ENCODE measurements at regions not wholly inside any gene's neighbourhood (a gene's known extent, or its start where the extent isn't known, plus 50 kb on each side); places are given as distances from the start of the nearest gene placed in this dataset.

DNA sequence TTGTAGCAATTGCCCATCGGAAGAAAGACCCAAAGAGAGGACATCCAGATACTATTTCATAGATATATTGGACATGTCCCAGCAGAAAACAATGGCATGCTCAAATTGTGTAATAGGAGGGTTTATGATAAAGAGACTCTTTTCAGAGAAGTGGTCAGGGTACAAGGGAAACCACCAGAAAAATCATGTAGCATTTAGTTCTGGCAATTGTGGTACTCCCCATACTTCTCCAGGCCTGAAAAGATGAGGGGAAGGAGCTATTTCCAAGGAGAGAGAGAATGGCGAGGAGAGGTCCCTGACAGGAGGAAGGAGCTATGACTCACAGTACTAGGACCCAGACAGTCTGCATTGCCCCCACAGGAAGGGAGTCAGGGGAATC, 68.4 kb upstream of the ADO start:
- no peaks in the 10 kb centered on the region for H3K36me3 ChIP-seq (ENCODE audit: control insufficient read depth in 4 of 4, insufficient read depth in 4 of 4, low read length in 4 of 4)
- H3K4me3 ChIP-seq, result no peak overlapping the region
- H3K27ac ChIP-seq (ENCODE audit: low read depth in 1 of 2, low read length in 1 of 2), result no peak overlapping the region
- DNase-seq (no peak), ATAC-seq (ENCODE audit: insufficient read depth, low FRiP score) (no peak)
- H3K9me3 ChIP-seq (ENCODE audit: control insufficient read depth in 4 of 4, insufficient read depth in 3 of 4, low read length in 3 of 4), result peaks cover 0 to 3% (median 0%) of the 10 kb centered on the region in 4 donors
- 74 to 83% methylated on average over 2 of the region's 2 CpGs for WGBS, 2 donors
- TF ChIP-seq, protein P1, sequence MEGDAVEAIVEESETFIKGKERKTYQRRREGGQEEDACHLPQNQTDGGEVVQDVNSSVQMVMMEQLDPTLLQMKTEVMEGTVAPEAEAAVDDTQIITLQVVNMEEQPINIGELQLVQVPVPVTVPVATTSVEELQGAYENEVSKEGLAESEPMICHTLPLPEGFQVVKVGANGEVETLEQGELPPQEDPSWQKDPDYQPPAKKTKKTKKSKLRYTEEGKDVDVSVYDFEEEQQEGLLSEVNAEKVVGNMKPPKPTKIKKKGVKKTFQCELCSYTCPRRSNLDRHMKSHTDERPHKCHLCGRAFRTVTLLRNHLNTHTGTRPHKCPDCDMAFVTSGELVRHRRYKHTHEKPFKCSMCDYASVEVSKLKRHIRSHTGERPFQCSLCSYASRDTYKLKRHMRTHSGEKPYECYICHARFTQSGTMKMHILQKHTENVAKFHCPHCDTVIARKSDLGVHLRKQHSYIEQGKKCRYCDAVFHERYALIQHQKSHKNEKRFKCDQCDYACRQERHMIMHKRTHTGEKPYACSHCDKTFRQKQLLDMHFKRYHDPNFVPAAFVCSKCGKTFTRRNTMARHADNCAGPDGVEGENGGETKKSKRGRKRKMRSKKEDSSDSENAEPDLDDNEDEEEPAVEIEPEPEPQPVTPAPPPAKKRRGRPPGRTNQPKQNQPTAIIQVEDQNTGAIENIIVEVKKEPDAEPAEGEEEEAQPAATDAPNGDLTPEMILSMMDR (IDR thresholded peaks at IDR 0.05; ENCODE audit: control extremely low read depth, extremely low read depth), result no peak
- H3K27me3 ChIP-seq (ENCODE audit: control insufficient read depth in 3 of 3, insufficient read depth in 3 of 3, low read length in 2 of 3), result no peaks in the 10 kb centered on the region
- no peak overlapping the region for H3K9ac ChIP-seq (ENCODE audit: insufficient read depth in 1 of 2, low read length in 2 of 2)
- H3K4me1 ChIP-seq (ENCODE audit: control insufficient read depth in 5 of 5, insufficient read depth in 5 of 5, low read length in 5 of 5), result peaks cover 0 to 5% (median 0%) of the 10 kb centered on the region in 5 donors

DNA sequence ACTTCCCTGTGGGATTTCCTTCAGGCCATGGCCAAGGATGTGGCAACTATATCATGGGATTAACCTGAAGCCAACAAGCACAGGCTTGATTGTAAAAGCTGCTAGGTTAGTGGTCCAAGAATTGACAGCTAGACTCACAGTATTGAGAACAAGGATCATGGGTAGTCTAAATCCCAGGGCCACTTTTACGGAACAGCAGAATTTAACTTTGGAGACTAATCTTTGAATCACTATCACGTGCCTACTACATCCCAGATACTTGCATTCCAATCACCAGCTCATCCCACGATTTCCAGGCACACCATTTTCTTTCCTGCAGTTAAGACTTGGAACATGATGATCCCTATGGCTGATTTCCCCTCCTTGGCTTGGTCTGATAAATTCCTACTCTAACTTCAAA, 65.6 kb upstream of the ADO start:
- TF ChIP-seq, protein P1 (IDR thresholded peaks at IDR 0.05; ENCODE audit: control extremely low read depth, extremely low read depth), result no peak
- no peak overlapping the region for H3K27ac ChIP-seq (ENCODE audit: low read depth in 1 of 2, low read length in 1 of 2)
- peaks cover 0 to 3% (median 0%) of the 10 kb centered on the region in 4 donors for H3K9me3 ChIP-seq (ENCODE audit: control insufficient read depth in 4 of 4, insufficient read depth in 3 of 4, low read length in 3 of 4)
- H3K27me3 ChIP-seq (ENCODE audit: control insufficient read depth in 3 of 3, insufficient read depth in 3 of 3, low read length in 2 of 3), result no peaks in the 10 kb centered on the region
- no peak overlapping the region for H3K4me3 ChIP-seq
- H3K4me1 ChIP-seq (ENCODE audit: control insufficient read depth in 5 of 5, insufficient read depth in 5 of 5, low read length in 5 of 5), result peaks cover 0 to 16% (median 0%) of the 10 kb centered on the region in 5 donors
- H3K9ac ChIP-seq (ENCODE audit: insufficient read depth in 1 of 2, low read length in 2 of 2), result no peak overlapping the region
- no peaks in the 10 kb centered on the region for H3K36me3 ChIP-seq (ENCODE audit: control insufficient read depth in 4 of 4, insufficient read depth in 4 of 4, low read length in 4 of 4)
- ATAC-seq (ENCODE audit: insufficient read depth, low FRiP score), result no peak
- WGBS, 2 donors, result 72 to 76% methylated on average over 3 of the region's 3 CpGs
- DNase-seq, result no peak

DNA sequence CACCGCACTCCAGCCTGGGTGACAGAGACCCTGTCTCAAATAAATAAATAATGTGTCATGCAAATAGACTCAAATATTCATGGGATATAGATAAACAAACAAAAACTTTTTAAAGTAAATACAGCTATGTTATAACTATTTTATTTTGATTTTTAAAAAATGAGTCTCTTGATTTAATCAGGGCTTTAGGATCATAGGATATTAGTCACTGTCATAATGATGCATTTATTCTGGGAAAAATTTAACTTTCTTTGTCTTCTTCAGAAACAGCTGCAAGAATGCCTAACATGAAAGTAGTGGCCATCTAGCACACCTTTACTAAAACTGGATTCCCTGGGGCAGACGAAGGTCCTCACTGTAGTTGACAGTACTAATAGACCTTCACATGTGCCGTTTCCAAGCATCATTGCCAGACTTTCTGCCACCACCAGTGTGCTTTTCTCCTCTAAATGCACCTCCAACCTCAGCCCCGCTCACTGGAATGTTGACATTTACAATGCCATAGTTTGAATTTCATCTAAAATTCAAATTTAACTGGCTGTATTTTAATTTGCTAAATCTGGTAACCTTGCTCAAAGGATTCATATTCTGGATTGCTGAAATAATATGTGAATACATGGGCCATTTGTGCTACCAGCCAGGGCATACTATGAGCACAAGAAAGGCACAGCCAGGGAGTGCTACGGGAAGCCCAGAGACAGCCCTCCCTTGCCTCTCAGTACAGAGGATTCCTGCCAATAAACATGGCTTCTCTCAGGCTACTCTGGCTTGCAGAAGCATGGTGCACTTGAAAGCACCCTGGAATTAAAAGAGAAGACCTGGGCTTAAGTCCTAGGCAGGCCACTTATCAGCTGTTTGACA, 63.4 kb upstream of the ADO start:
- WGBS, 2 donors, result 84 to 89% methylated on average over 5 of the region's 5 CpGs
- no peak overlapping the region for H3K9ac ChIP-seq (ENCODE audit: insufficient read depth in 1 of 2, low read length in 2 of 2)

More for the DNA sequence above, 63.4 kb upstream of the ADO start:
- H3K36me3 ChIP-seq (ENCODE audit: control insufficient read depth in 4 of 4, insufficient read depth in 4 of 4, low read length in 4 of 4), result no peaks in the 10 kb centered on the region
- TF ChIP-seq, protein P1 (IDR thresholded peaks at IDR 0.05; ENCODE audit: control extremely low read depth, extremely low read depth), result no peak
- ATAC-seq (ENCODE audit: insufficient read depth, low FRiP score) (no peak), DNase-seq (peak in 1 of 3 donors; percentile 17)
- no peak overlapping the region for H3K4me3 ChIP-seq
- H3K27ac ChIP-seq (ENCODE audit: low read depth in 1 of 2, low read length in 1 of 2), result no peak overlapping the region
- peaks cover 0 to 3% (median 0%) of the 10 kb centered on the region in 4 donors for H3K9me3 ChIP-seq (ENCODE audit: control insufficient read depth in 4 of 4, insufficient read depth in 3 of 4, low read length in 3 of 4)
- no peaks in the 10 kb centered on the region for H3K27me3 ChIP-seq (ENCODE audit: control insufficient read depth in 3 of 3, insufficient read depth in 3 of 3, low read length in 2 of 3)
- peaks cover 0 to 13% (median 3%) of the 10 kb centered on the region in 5 donors for H3K4me1 ChIP-seq (ENCODE audit: control insufficient read depth in 5 of 5, insufficient read depth in 5 of 5, low read length in 5 of 5)
